Spleen (tissue), 7 donors: ENCODE measurements at regions not wholly inside any gene's neighbourhood (a gene's known extent, or its start where the extent isn't known, plus 50 kb on each side); places are given as distances from the start of the nearest gene placed in this dataset.

ENCODE experiments used
- POLR2AphosphoS5 ChIP-seq, 3 donors: sonication (generic); formaldehyde crosslinking; IDR thresholded peaks; one replicate each; pipeline ENCODE4 v1.5.1; 2017; ENCODE audit warnings: antibody characterized with exemption in 3 of 3
- TF ChIP-seq, protein P1 (sequence below), 11 experiments: fragments of 200-600 bp in 7 of 11; fragments of 450-650 bp in 4 of 11; sonication (generic) in 4 of 11; IDR thresholded peaks in 8 of 11; conservative IDR thresholded peaks in 3 of 11; 1 replicate in 7 of 11; 2 replicates in 4 of 11; pipeline versions ENCODE4 v1.4.0 to v1.8.0; 2016 to 2021; ENCODE audit warnings: antibody characterized with exemption in 11 of 11, inconsistent platforms in 4 of 11, mild to moderate bottlenecking in 1 of 11
- donor health status: DM: no; HTN: no; CAD: no; lungs with moderate emphysema.
- donor health status: DM: no; HTN: no; CAD: no.
- donor health status: DM: no; HTN: no; CAD: no.

DNA sequence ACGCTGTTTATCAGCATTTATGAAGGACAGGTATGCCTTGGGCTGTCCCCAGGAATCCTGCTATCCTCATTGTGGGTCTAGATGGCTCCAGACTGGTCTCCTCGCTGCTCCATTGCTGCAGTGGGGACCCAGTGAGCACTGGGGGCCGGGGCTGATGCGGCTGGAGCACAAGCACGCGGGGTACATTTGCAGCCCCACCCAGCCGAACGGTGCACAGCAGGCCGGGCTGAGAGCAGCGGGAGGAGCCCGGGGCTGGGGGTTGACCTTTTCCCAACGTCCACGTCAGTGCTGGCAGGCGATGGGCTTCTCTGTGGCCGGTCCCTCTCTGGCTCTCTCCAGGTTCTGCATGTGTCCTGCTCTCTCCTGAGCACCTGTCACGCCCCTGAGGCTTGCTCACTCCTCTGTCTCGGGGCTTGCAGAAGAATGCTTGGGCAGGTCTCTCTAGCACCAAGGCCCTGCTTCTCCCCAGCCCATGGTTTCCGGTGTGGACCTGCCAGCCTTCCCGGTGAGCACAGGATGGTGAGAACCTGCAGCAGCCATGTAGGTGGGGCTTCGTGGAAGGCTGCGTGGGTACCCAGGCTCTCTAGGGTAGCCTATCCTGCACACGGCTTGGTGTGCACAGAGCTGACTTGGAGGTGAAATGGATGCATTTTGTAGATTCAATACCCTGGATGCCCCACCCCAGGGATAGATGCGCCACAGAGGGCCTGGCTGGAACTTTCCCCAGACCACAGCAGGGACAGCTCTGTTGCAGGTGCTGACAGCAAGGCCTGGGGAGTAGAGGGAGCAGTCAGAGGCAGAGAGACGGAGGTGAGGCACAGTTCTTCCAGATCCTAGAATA is 89.1 kb upstream of the ADRA2C start:
- TF ChIP-seq POLR2AphosphoS5 (IDR thresholded peaks at IDR 0.05): no peak
- TF ChIP-seq, protein P1, sequence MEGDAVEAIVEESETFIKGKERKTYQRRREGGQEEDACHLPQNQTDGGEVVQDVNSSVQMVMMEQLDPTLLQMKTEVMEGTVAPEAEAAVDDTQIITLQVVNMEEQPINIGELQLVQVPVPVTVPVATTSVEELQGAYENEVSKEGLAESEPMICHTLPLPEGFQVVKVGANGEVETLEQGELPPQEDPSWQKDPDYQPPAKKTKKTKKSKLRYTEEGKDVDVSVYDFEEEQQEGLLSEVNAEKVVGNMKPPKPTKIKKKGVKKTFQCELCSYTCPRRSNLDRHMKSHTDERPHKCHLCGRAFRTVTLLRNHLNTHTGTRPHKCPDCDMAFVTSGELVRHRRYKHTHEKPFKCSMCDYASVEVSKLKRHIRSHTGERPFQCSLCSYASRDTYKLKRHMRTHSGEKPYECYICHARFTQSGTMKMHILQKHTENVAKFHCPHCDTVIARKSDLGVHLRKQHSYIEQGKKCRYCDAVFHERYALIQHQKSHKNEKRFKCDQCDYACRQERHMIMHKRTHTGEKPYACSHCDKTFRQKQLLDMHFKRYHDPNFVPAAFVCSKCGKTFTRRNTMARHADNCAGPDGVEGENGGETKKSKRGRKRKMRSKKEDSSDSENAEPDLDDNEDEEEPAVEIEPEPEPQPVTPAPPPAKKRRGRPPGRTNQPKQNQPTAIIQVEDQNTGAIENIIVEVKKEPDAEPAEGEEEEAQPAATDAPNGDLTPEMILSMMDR (IDR thresholded peaks at IDR 0.05 in 8 of 11, conservative IDR thresholded peaks at IDR 0.05 in 3 of 11): no peak
